H9 (cell line): ENCODE measurements at regions not wholly inside any gene's neighbourhood (a gene's known extent, or its start where the extent isn't known, plus 50 kb on each side); places are given as distances from the start of the nearest gene placed in this dataset.

ENCODE experiments used
- DNase-seq: peaks from one replicate; pipeline ENCODE4 v3.0.0-alpha.2; 2017
- H2AFZ ChIP-seq: one replicate; pipeline ENCODE4 v1.6.1; 2013; ENCODE audit warnings: mild to moderate bottlenecking, low read length, control low read depth, moderate library complexity
- H2AK5ac ChIP-seq: 2 replicates; pipeline ENCODE4 v1.6.1; 2013; ENCODE audit warnings: low read length, control low read depth, mixed read lengths; ENCODE audit not compliant: insufficient read length
- H2BK120ac ChIP-seq: one replicate; pipeline ENCODE4 v1.6.1; 2013; ENCODE audit warnings: low read depth, mild to moderate bottlenecking, low read length, control low read depth, inconsistent platforms; ENCODE audit not compliant: poor library complexity, severe bottlenecking
- H2BK12ac ChIP-seq: 2 replicates; pipeline ENCODE4 v1.6.1; 2013; ENCODE audit warnings: low read length, control low read depth, mixed read lengths, low read depth; ENCODE audit not compliant: insufficient read length
- H2BK15ac ChIP-seq: 2 replicates; pipeline ENCODE4 v1.6.1; 2013; ENCODE audit warnings: low read depth, low read length, control low read depth
- H2BK20ac ChIP-seq: one replicate; pipeline ENCODE4 v1.6.1; 2013; ENCODE audit warnings: low read depth, mild to moderate bottlenecking, low read length, control low read depth, inconsistent platforms; ENCODE audit not compliant: poor library complexity, severe bottlenecking
- H2BK5ac ChIP-seq: 2 replicates; pipeline ENCODE4 v1.6.1; 2013; ENCODE audit warnings: low read length, control low read depth, mixed read lengths; ENCODE audit not compliant: insufficient read length
- H3K14ac ChIP-seq: 2 replicates; pipeline ENCODE4 v1.6.1; 2013; ENCODE audit warnings: low read length, control low read depth; ENCODE audit not compliant: insufficient read depth
- H3K18ac ChIP-seq: 2 replicates; pipeline ENCODE4 v1.6.1; 2013; ENCODE audit warnings: low read depth, mild to moderate bottlenecking, mixed read lengths, low read length, control low read depth; ENCODE audit not compliant: insufficient read length
- H3K23ac ChIP-seq: 2 replicates; pipeline ENCODE4 v1.6.1; 2013; ENCODE audit warnings: low read length, control low read depth, mixed read lengths, low read depth; ENCODE audit not compliant: insufficient read length
- H3K23me2 ChIP-seq: 2 replicates; pipeline ENCODE4 v1.6.1; 2013; ENCODE audit warnings: low read depth, mild to moderate bottlenecking, mixed read lengths, low read length, control low read depth; ENCODE audit not compliant: insufficient read length, poor library complexity, severe bottlenecking
- H3K27ac ChIP-seq: 2 replicates; pipeline ENCODE4 v1.5.1; 2013; ENCODE audit warnings: low read length, control low read depth, mixed read lengths, low read depth; ENCODE audit not compliant: insufficient read length
- H3K27me3 ChIP-seq: 2 replicates; pipeline ENCODE4 v1.6.1; 2013; ENCODE audit warnings: low read length, control low read depth, inconsistent platforms; ENCODE audit not compliant: insufficient read depth
- H3K4ac ChIP-seq: 2 replicates; pipeline ENCODE4 v1.6.1; 2013; ENCODE audit warnings: low read depth, mild to moderate bottlenecking, control low read depth, inconsistent platforms, low read length, moderate library complexity
- H3K4me1 ChIP-seq: 2 replicates; pipeline ENCODE4 v1.6.1; 2013; ENCODE audit warnings: low read length, control low read depth, inconsistent platforms; ENCODE audit not compliant: insufficient read depth
- H3K4me2 ChIP-seq: 2 replicates; pipeline ENCODE4 v1.6.1; 2013; ENCODE audit warnings: low read length, control low read depth, mixed read lengths; ENCODE audit not compliant: insufficient read length, insufficient read depth
- H3K56ac ChIP-seq: 2 replicates; pipeline ENCODE4 v1.6.1; 2013; ENCODE audit warnings: low read depth, mild to moderate bottlenecking, mixed read lengths, low read length, control low read depth; ENCODE audit not compliant: insufficient read length
- H3K79me1 ChIP-seq: 2 replicates; pipeline ENCODE4 v1.6.1; 2013; ENCODE audit warnings: low read depth, mild to moderate bottlenecking, moderate library complexity, low read length, control low read depth, inconsistent platforms; ENCODE audit not compliant: insufficient read depth, poor library complexity, severe bottlenecking
- H3K79me2 ChIP-seq: 2 replicates; pipeline ENCODE4 v1.6.1; 2013; ENCODE audit warnings: low read length, control low read depth, inconsistent platforms; ENCODE audit not compliant: insufficient read depth
- H3K9ac ChIP-seq: 2 replicates; pipeline ENCODE4 v1.6.1; 2013; ENCODE audit warnings: low read length, control low read depth, mixed read lengths; ENCODE audit not compliant: insufficient read length; ENCODE audit errors: extremely low read depth
- H3K9me3 ChIP-seq: one replicate; pipeline ENCODE4 v1.6.1; 2013; ENCODE audit warnings: low read depth, low read length, inconsistent platforms; ENCODE audit not compliant: control insufficient read depth
- H3T11ph ChIP-seq: one replicate; pipeline ENCODE4 v1.6.1; 2013; ENCODE audit warnings: mild to moderate bottlenecking, low read length, control low read depth, inconsistent platforms
- H4K20me1 ChIP-seq: one replicate; pipeline ENCODE4 v1.6.1; 2013; ENCODE audit not compliant: control insufficient read depth, insufficient read length, insufficient read depth
- H4K5ac ChIP-seq: 2 replicates; pipeline ENCODE4 v1.6.1; 2013; ENCODE audit warnings: low read depth, mild to moderate bottlenecking, mixed read lengths, low read length, control low read depth; ENCODE audit not compliant: insufficient read length
- H4K8ac ChIP-seq: replicated peaks from 2 replicates; pipeline ENCODE4 v1.6.1; 2013; ENCODE audit warnings: low read length, control low read depth, mixed read lengths, low read depth; ENCODE audit not compliant: insufficient read length
- H4K91ac ChIP-seq: 2 replicates; pipeline ENCODE4 v1.6.1; 2013; ENCODE audit warnings: low read depth, mild to moderate bottlenecking, moderate library complexity, mixed read lengths, low read length, control low read depth; ENCODE audit not compliant: insufficient read length
- H3K27ac Mint-ChIP-seq, 3 experiments: 2 replicates in 2 of 3; 3 replicates in 1 of 3; pipeline ENCODE4 v1.8.0; 2020 to 2021; ENCODE audit warnings: mixed read lengths in 3 of 3, mild to moderate bottlenecking in 1 of 3, moderate library complexity in 1 of 3
- H3K27me3 Mint-ChIP-seq: 2 replicates; pipeline ENCODE4 v1.8.0; 2021; ENCODE audit warnings: low read depth, mild to moderate bottlenecking, moderate library complexity, mixed read lengths
- H3K36me3 Mint-ChIP-seq, 3 experiments: 2 replicates in 2 of 3; 3 replicates in 1 of 3; pipeline ENCODE4 v1.8.0; 2020 to 2021; ENCODE audit warnings: low read depth in 3 of 3, mixed read lengths in 3 of 3; ENCODE audit not compliant: insufficient read depth in 1 of 3
- H3K4me1 Mint-ChIP-seq, 2 experiments: 2 replicates each; pipeline ENCODE4 v1.8.0; 2020; ENCODE audit warnings: mixed read lengths in 2 of 2
- H3K4me3 Mint-ChIP-seq, 2 experiments: 2 replicates in 1 of 2; 3 replicates in 1 of 2; pipeline ENCODE4 v1.8.0; 2020 to 2021; ENCODE audit warnings: mild to moderate bottlenecking in 2 of 2, mixed read lengths in 2 of 2, moderate library complexity in 1 of 2
- H3K9me3 Mint-ChIP-seq, 2 experiments: 2 replicates in 1 of 2; 3 replicates in 1 of 2; pipeline ENCODE4 v1.8.0; 2020; ENCODE audit warnings: mild to moderate bottlenecking in 2 of 2, mixed read lengths in 2 of 2, moderate library complexity in 1 of 2
- WGBS: extraction: QIAGEN DNeasy Blood & Tissue Kit; methylation state at CpG from one replicate; pipeline ENCODE4 v1.1.7; 2013; ENCODE audit warnings: missing lambda C conversion rate, low lambda C conversion rate, mixed read lengths; ENCODE audit not compliant: insufficient read length; ENCODE audit errors: extremely low coverage; 5-methylcytosine and 5-hydroxymethylcytosine counted together
- TF ChIP-seq, protein P1 (sequence below): fragments of 200-600 bp; sonication (generic); conservative IDR thresholded peaks from 3 replicates; pipeline ENCODE4 v1.8.0; 2021; ENCODE audit warnings: antibody characterized with exemption, mild to moderate bottlenecking

- no peaks in the 10 kb centered on the region for H3K79me1 ChIP-seq
- H2BK20ac ChIP-seq, result no peak overlapping the region
- Mint-ChIP-seq H3K4me1 (no peaks in the 10 kb centered on the region), H3K36me3 (peaks cover 0 to 15% (median 0%) of the 10 kb centered on the region in 3 experiments; a peak in 2 of 7 replicates), H3K9me3 (peaks cover 8 to 11% of the 10 kb centered on the region in 2 experiments; a peak in 3 of 5 replicates), H3K4me3 (no peak overlapping the region), H3K27ac (no peak overlapping the region), H3K27me3 (no peaks in the 10 kb centered on the region)
- H2BK5ac ChIP-seq, result no peak overlapping the region
- H3K27me3 ChIP-seq, result no peaks in the 10 kb centered on the region
- H2AFZ ChIP-seq, result no peak overlapping the region
- no peaks in the 10 kb centered on the region for H3K79me2 ChIP-seq
- H3K4me1 ChIP-seq, result no peaks in the 10 kb centered on the region
- no peaks in the 10 kb centered on the region for H3K23me2 ChIP-seq
- no peak overlapping the region for H3K18ac ChIP-seq
- no peak overlapping the region for H3K4ac ChIP-seq
- H2AK5ac ChIP-seq, result no peak overlapping the region
- no peak overlapping the region for H2BK15ac ChIP-seq
- no peak overlapping the region for H3K4me2 ChIP-seq
- no peak overlapping the region for H2BK12ac ChIP-seq
- H3K9ac ChIP-seq, result no peak overlapping the region
- H3K14ac ChIP-seq, result no peak overlapping the region
- no peak overlapping the region for H3K23ac ChIP-seq
- H3K9me3 ChIP-seq, result no peaks in the 10 kb centered on the region
- no peak overlapping the region for H3K56ac ChIP-seq
- no peak overlapping the region for H3T11ph ChIP-seq
- WGBS, result no CpG with 5 or more reads among the region's 1 CpG
- H4K8ac ChIP-seq, result no peak overlapping the region
- TF ChIP-seq, protein P1, sequence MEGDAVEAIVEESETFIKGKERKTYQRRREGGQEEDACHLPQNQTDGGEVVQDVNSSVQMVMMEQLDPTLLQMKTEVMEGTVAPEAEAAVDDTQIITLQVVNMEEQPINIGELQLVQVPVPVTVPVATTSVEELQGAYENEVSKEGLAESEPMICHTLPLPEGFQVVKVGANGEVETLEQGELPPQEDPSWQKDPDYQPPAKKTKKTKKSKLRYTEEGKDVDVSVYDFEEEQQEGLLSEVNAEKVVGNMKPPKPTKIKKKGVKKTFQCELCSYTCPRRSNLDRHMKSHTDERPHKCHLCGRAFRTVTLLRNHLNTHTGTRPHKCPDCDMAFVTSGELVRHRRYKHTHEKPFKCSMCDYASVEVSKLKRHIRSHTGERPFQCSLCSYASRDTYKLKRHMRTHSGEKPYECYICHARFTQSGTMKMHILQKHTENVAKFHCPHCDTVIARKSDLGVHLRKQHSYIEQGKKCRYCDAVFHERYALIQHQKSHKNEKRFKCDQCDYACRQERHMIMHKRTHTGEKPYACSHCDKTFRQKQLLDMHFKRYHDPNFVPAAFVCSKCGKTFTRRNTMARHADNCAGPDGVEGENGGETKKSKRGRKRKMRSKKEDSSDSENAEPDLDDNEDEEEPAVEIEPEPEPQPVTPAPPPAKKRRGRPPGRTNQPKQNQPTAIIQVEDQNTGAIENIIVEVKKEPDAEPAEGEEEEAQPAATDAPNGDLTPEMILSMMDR, result no peak
- DNase-seq, result no peak
- H2BK120ac ChIP-seq, result no peak overlapping the region
- H4K91ac ChIP-seq, result no peak overlapping the region
- H4K5ac ChIP-seq, result no peak overlapping the region
- no peaks in the 10 kb centered on the region for H4K20me1 ChIP-seq
- no peak overlapping the region for H3K27ac ChIP-seq
These were observed 517.2 kb upstream of the CNTNAP2 start for GRCh38 chr7:145599376-145599775.
